ENCODE measurements at regions not wholly inside any gene's neighbourhood (a gene's known extent, or its start where the extent isn't known, plus 50 kb on each side); places are given as distances from the start of the nearest gene placed in this dataset.

DNA sequence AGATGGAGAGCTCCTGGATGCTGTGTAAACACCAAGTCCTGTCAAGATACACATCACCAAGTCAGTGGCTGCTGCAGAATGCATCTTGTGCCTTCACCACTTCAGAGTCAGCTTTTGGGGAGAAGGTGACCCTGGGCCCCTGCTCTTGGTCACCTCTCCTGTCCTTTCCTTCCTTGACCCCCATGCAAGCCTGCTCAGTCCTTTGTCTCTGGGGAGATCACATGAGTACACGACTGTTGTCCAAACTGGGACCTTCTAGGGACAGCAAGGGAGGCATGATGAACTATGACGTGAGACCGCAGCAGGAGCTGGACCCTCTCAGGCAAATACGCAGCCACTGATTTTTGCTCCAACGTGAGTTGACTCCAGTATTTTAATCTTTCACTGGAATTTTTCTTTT is 706.9 kb upstream of the ID2 start:
- no peaks in the 10 kb centered on the region for H3K36me3 ChIP-seq
- peaks cover 14% of the 10 kb centered on the region for H3K4me1 ChIP-seq (replicated peaks)
- no peak overlapping the region for H3K4me3 ChIP-seq
- DNase-seq (ENCODE audit: low read depth in 1 of 2, low spot score in 2 of 2), result no peak
- no peaks in the 10 kb centered on the region for H3K9me3 ChIP-seq (replicated peaks)
- H3K27me3 ChIP-seq (replicated peaks), result no peaks in the 10 kb centered on the region
- no peak overlapping the region for H3K27ac ChIP-seq

DNA sequence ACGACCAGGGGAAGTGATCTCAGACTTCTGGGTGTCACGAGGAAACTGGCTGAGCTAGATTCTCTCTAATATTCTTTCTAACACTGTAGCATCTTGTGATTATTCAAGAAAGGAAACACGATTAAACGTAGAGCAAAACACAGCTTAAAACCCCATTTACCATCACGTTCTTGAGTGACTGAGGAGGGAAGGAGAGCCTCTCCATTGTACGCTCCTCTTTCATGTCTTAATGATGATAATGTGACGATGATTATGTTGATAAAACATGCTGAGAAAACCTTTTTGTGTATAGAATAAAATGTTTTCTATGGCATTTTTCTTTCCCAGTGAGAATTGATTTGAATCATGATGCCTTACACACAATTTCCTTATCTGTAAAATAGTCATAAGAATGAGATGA is 705.6 kb upstream of the ID2 start:
- Histone ChIP-seq H3K9me3 (replicated peaks) (no peaks in the 10 kb centered on the region), H3K4me3 (no peak overlapping the region), H3K27ac (no peak overlapping the region), H3K36me3 (no peaks in the 10 kb centered on the region), H3K27me3 (replicated peaks) (no peaks in the 10 kb centered on the region), H3K4me1 (replicated peaks) (peaks cover 8% of the 10 kb centered on the region)
- DNase-seq (ENCODE audit: low read depth in 1 of 2, low spot score in 2 of 2), result no peak

DNA sequence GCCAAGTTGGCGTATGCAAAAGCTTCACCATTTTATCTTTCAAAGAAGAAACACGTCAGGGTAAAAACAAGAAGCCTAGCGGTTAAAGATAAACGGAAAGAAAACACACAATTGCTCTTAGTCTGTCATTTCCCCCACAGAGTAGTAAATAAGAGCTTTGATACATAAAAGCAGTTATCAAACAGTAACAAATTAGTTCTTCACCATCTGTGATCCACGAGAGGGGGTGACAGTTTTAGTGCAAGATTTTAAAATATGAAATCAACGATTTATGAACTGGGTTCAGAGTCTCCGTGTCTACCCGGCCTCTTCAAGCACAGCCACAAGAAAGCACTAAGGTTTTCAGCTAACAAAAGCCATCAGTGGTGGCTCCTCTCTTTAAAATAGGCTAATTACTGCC is 703.9 kb upstream of the ID2 start:
- Histone ChIP-seq H3K4me3 (no peak overlapping the region), H3K4me1 (replicated peaks) (peaks cover 8% of the 10 kb centered on the region), H3K36me3 (no peaks in the 10 kb centered on the region), H3K27ac (no peak overlapping the region), H3K9me3 (replicated peaks) (no peaks in the 10 kb centered on the region), H3K27me3 (replicated peaks) (no peaks in the 10 kb centered on the region)
- no peak for DNase-seq (ENCODE audit: low read depth in 1 of 2, low spot score in 2 of 2)

DNA sequence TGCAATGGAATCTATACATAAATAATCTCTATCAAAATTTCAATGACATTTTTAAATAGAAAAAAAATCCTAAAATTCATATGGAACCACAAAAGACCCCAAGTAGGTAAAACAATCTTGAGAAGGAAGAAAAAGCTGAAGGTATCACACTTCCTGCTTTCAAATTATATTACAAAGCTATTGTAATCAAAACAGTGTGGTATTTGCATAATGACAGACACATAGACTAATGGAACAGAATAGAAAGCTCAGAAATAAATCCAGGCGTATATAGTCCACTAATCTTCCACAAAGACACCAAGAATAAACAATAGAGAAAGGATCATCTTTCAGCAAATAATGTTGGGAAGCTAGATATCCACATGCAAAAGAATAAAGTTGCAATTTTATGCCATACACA is 699.8 kb upstream of the ID2 start:
- H3K27me3 ChIP-seq (replicated peaks), result no peaks in the 10 kb centered on the region
- H3K27ac ChIP-seq, result no peak overlapping the region
- H3K9me3 ChIP-seq (replicated peaks), result no peaks in the 10 kb centered on the region
- no peaks in the 10 kb centered on the region for H3K36me3 ChIP-seq
- no peak for DNase-seq (ENCODE audit: low read depth in 1 of 2, low spot score in 2 of 2)
- no peaks in the 10 kb centered on the region for H3K4me1 ChIP-seq (replicated peaks)
- no peak overlapping the region for H3K4me3 ChIP-seq

DNA sequence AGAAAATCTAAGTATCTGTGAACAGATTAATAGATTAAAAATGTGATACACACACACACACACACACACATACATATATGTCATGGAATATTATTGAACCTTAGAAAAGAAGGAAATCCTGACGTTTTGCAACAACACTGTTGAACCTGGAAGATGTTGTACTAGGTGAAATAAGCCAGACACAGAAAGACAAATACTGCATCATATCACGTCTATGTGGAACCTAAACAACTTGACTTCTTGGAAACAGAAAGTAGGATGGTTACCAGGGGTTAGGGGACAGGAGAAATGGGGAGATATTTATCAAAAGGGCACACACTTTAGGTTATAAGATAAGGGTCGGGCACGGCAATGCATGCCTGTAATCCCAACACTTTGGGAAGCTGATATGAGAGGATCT is 698.4 kb upstream of the ID2 start:
- no peaks in the 10 kb centered on the region for H3K9me3 ChIP-seq (replicated peaks)

DNA sequence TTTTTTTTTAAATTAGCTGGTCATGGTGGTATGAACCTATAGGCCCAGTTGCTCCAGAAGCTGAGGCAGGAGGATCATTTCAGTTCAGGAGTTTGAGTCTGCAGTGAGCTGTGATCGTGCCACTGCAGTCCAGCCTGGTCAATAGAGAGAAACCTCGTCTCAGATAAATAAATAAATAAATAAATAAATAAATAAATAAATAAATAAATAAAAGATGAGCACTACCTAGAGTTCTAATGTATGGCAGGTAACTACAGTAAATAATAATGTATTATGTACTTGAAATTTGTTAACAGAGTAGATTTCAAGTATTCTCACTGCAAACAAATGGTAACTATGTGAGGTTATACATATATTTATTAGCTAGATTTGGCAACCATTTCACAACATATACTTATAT is 697.9 kb upstream of the ID2 start:
- H3K36me3 ChIP-seq, result no peaks in the 10 kb centered on the region
- H3K9me3 ChIP-seq (replicated peaks), result no peaks in the 10 kb centered on the region
- H3K4me1 ChIP-seq (replicated peaks), result no peaks in the 10 kb centered on the region
- no peak overlapping the region for H3K4me3 ChIP-seq
- no peak overlapping the region for H3K27ac ChIP-seq
- no peaks in the 10 kb centered on the region for H3K27me3 ChIP-seq (replicated peaks)
- no peak for DNase-seq (ENCODE audit: low read depth in 1 of 2, low spot score in 2 of 2)

More for the DNA sequence above, 698.4 kb upstream of the ID2 start:
- no peaks in the 10 kb centered on the region for H3K27me3 ChIP-seq (replicated peaks)
- H3K36me3 ChIP-seq, result no peaks in the 10 kb centered on the region
- DNase-seq (ENCODE audit: low read depth in 1 of 2, low spot score in 2 of 2), result no peak
- no peaks in the 10 kb centered on the region for H3K4me1 ChIP-seq (replicated peaks)
- no peak overlapping the region for H3K27ac ChIP-seq
- no peak overlapping the region for H3K4me3 ChIP-seq

DNA sequence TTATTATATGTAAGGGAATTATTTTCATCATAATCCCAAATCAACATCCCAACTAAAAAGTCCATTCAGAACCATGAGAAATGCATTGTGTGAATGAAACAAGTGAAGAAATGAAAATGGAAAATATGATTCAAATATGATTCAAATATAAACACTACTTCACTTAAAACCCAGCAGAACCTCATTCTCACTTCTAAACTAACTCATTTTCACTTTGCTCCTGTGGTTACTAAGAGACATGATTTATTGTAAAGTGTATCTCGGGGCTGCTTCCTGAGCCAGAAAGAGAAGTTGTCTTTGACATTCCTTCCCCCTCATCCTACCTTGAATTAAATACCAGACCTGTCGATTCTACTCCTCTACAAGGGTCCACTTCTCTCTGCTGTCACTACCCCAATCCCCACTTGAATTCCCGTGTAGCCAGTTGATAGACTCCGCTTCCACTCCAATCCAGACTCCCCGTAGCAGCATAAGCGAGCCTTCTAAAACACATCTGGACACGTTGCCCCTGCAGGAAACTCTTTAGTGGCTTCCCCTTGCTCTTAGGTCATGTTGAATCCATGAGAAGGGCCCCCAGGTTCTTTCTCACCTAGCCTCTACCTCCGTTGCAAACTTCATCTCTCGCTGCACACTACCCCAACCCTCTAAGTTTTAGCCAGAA is 697.0 kb upstream of the ID2 start:
- DNase-seq (ENCODE audit: low read depth in 1 of 2, low spot score in 2 of 2), result no peak
- H3K4me1 ChIP-seq (replicated peaks), result no peaks in the 10 kb centered on the region

DNA sequence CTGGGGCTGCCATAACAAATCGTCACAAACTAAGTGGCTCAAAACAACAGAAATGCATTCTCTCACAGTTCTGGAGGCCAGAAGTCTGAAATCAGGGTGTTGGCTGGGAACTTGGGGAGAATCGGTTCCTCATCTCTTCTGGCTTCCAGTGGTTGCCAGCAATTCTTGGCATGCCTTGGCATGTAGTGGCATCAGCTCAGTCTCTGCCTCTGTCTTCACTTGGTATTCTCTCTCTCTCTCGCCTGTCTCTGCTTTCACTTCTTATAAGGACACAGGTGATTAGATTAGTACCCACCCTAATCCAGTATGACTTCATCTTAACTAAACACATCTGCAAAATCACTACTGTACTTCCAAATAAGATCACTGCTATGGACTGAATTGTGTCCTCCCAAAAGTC is 695.4 kb upstream of the ID2 start:
- Histone ChIP-seq H3K27ac (no peak overlapping the region), H3K4me1 (replicated peaks) (no peaks in the 10 kb centered on the region), H3K36me3 (no peaks in the 10 kb centered on the region), H3K27me3 (replicated peaks) (no peaks in the 10 kb centered on the region), H3K4me3 (no peak overlapping the region), H3K9me3 (replicated peaks) (no peaks in the 10 kb centered on the region)
- no peak for DNase-seq (ENCODE audit: low read depth in 1 of 2, low spot score in 2 of 2)

More for the DNA sequence above, 697.0 kb upstream of the ID2 start:
- Histone ChIP-seq H3K36me3 (no peaks in the 10 kb centered on the region), H3K9me3 (replicated peaks) (no peaks in the 10 kb centered on the region), H3K27ac (no peak overlapping the region), H3K27me3 (replicated peaks) (no peaks in the 10 kb centered on the region), H3K4me3 (no peak overlapping the region)

DNA sequence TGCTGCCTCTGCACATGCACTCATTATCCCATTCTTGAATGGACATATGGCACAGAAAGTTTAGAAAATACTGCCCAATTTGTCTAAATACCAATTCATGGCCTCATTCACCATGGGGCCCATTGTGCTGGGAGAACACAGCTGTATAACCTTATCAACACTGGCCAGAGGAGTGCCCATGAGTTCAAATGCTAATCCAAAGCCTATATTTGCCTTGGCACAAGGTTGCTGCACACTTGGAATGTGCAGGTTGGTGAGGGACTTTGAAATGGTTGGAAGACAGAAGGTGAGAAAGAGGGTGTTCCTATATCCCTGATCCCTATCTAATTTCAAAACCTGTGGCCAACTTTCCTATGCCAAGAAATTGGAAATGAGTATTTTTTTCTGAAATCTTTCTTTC is 693.9 kb upstream of the ID2 start:
- no peaks in the 10 kb centered on the region for H3K27me3 ChIP-seq (replicated peaks)
- no peak overlapping the region for H3K27ac ChIP-seq
- DNase-seq (ENCODE audit: low read depth in 1 of 2, low spot score in 2 of 2), result no peak
- H3K36me3 ChIP-seq, result no peaks in the 10 kb centered on the region
- peaks cover 4% of the 10 kb centered on the region for H3K4me1 ChIP-seq (replicated peaks)
- no peak overlapping the region for H3K4me3 ChIP-seq
- H3K9me3 ChIP-seq (replicated peaks), result no peaks in the 10 kb centered on the region

DNA sequence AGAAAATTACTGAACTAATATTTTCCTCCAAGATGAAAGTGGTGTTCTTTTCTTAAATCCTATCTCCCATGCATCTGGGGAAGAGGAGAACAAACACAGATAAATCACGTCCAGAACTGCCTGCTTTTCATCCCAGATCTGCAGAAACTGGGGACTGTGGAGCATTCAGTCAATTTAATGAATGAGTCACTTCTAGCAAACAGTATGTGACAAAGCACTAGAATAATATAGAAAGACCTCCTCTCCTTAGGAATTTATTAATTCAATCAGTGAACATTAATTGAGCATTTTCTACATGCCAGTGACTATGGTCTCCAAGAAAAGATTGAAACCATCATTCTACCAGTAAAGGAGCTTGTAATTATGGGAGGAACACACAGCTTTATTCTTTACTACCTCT is 693.4 kb upstream of the ID2 start:
- no peaks in the 10 kb centered on the region for H3K36me3 ChIP-seq
- DNase-seq (ENCODE audit: low read depth in 1 of 2, low spot score in 2 of 2), result no peak
- H3K27ac ChIP-seq, result no peak overlapping the region
- H3K4me1 ChIP-seq (replicated peaks), result peaks cover 9% of the 10 kb centered on the region
- no peaks in the 10 kb centered on the region for H3K9me3 ChIP-seq (replicated peaks)
- H3K4me3 ChIP-seq, result no peak overlapping the region
- no peaks in the 10 kb centered on the region for H3K27me3 ChIP-seq (replicated peaks)

DNA sequence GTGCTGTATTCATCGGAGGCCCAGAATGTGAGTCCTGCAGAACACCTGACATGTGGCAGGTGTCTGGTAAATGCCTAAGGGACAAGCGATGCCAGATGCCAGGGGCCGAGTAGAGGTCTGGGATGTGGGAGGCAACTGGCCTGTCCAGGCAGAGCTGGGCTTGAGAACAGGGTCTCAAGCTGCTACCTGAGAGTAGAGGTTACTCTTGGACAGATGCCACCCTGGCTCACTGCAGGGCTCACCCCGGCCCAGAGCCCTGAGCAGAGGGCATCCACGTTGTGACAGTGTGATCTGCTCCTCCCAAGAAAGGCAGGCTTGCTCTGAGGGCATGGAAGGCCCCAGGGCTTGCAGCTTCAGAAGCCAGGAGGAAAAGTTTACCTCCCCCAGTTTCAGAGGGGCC is 692.0 kb upstream of the ID2 start:
- Histone ChIP-seq H3K36me3 (no peaks in the 10 kb centered on the region), H3K4me1 (replicated peaks) (peaks cover 10% of the 10 kb centered on the region), H3K27me3 (replicated peaks) (no peaks in the 10 kb centered on the region), H3K4me3 (no peak overlapping the region), H3K9me3 (replicated peaks) (no peaks in the 10 kb centered on the region), H3K27ac (no peak overlapping the region)
- no peak for DNase-seq (ENCODE audit: low read depth in 1 of 2, low spot score in 2 of 2)

DNA sequence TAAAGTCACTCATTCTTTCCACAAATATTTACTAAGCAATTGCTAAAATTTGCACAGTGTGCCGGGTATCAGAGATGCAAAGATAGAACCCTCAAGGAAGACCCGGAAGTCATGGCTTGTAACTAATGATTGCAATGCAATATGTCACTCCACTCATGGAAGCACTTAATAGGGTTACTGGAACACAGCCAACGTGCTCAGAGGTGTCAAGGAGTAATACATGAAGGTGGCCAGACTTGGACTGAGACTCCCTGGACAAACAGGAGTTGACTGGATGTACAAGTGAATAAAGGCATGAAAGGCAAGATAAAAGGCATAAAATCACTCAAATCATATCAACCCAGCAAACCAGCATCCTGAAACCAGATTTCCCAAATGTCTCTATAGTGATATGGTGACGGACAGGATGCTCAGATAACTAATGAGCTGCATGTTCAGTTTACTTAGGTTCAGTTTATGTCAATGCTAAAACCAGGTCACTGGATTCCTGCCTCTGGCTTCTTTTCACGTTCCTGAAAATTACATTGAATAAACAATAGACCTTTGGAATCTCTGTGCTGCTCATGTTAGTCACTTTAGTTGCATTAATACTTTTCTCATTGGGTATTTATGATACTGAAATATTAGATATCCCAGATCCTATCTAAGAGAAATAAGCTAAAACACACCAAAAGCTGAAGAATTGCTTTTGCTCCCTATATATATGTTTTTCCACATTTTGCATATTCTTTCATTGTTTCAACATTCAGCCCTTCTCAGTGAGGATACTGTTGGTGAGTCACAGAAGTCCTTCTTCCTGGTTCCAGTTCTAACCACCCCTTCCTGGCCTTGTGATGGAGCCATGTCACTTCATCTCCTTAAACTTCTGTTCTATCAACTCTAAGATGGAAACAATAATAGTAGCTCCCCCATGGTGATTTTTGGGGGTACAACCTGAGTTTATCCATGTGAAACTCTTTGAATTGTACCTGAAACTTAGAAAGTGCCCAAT is 688.9 kb upstream of the ID2 start:
- no peak overlapping the region for H3K4me3 ChIP-seq
- peak in 1 of 2 experiments; percentile 35 for DNase-seq (ENCODE audit: low read depth in 1 of 2, low spot score in 2 of 2)
- H3K9me3 ChIP-seq (replicated peaks), result no peaks in the 10 kb centered on the region
- H3K27ac ChIP-seq, result no peak overlapping the region
- peaks cover 10% of the 10 kb centered on the region for H3K4me1 ChIP-seq (replicated peaks)
- H3K36me3 ChIP-seq, result no peaks in the 10 kb centered on the region
- H3K27me3 ChIP-seq (replicated peaks), result no peaks in the 10 kb centered on the region

DNA sequence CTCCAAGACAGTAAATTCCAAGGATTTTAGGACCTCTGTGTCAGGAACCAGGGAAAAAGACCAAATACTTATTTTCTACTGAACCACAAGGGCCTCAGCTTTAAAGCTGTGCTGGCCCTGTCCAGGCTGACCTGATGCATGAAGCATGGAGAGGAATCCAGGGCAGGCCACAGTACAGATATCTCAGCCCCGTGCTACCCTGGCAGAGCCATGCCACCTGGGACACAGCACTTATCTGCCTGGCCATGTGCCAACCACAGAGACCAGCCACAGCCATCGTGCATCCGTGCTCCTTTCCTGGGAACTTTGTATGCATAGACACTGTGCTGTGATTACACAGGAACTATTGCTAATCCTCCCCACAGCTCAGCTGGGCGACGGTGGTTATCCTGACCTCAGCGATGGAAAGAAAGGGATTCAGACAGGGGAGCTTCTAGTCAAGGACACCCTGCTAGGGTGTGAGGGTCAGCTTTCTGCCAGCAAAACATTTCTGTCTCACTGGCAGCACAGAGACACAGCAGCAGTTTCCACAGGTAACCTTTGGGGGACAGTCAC is 687.4 kb upstream of the ID2 start:
- Histone ChIP-seq H3K4me3 (no peak overlapping the region), H3K27me3 (replicated peaks) (no peaks in the 10 kb centered on the region), H3K36me3 (no peaks in the 10 kb centered on the region), H3K4me1 (replicated peaks) (peaks cover 10% of the 10 kb centered on the region), H3K27ac (no peak overlapping the region), H3K9me3 (replicated peaks) (no peaks in the 10 kb centered on the region)
- DNase-seq (ENCODE audit: low read depth in 1 of 2, low spot score in 2 of 2), result no peak

DNA sequence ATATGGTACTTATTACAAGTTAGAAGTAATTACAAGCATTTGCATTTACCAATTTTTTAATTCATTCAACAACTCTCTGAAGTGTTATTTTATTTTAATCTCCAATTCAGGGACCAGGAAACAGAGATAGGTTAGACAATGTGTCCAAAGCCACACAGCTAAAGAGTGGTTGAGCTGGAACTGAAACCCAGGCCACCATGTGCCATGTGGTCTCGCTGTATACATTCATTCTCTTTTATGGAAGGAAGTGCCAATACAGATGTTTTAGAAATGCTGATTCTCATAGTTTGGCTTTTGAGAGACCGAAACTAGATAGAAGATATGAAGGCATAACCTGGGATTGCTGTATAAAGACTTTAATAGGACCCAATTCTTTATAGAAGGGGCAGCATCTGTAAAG is 684.6 kb upstream of the ID2 start:
- Histone ChIP-seq H3K4me1 (replicated peaks) (peaks cover 13% of the 10 kb centered on the region), H3K4me3 (no peak overlapping the region), H3K36me3 (no peaks in the 10 kb centered on the region), H3K9me3 (replicated peaks) (no peaks in the 10 kb centered on the region), H3K27me3 (replicated peaks) (no peaks in the 10 kb centered on the region), H3K27ac (no peak overlapping the region)
- no peak for DNase-seq (ENCODE audit: low read depth in 1 of 2, low spot score in 2 of 2)

Measured in SJSA1 (cell line).